ENCODE measurements at regions not wholly inside any gene's neighbourhood (a gene's known extent, or its start where the extent isn't known, plus 50 kb on each side); places are given as distances from the start of the nearest gene placed in this dataset.
"Not testable (repeated sequence)": the region's sequence is repeated elsewhere in the genome, so short reads cannot be mapped to it uniquely, and the experiment has no call there.

GRCh38 chr7:124101173-124101768, 68.4 kb upstream of the TMEM229A start:
- no peak for DNase-seq

GRCh38 chr7:124100190-124100589, 67.3 kb upstream of the TMEM229A start:
- DNase-seq: no peak

GRCh38 chr7:124099585-124099984, 66.7 kb upstream of the TMEM229A start:
- not testable (repeated sequence) for DNase-seq

GRCh38 chr7:124089621-124090020, 56.8 kb upstream of the TMEM229A start:
- DNase-seq: no peak

- DNase-seq: no peak
Observed at GRCh38 chr7:124088590-124088989, 55.7 kb upstream of the TMEM229A start.

GRCh38 chr7:124086843-124087242, 54.0 kb upstream of the TMEM229A start:
- DNase-seq: no peak

GRCh38 chr7:124085179-124085578, 52.3 kb upstream of the TMEM229A start:
- DNase-seq: no peak

GRCh38 chr7:124084024-124084423, 51.2 kb upstream of the TMEM229A start:
- DNase-seq: no peak

Measured in NCI-H510A (cell line).